DND-41 (cell line): ENCODE measurements at regions not wholly inside any gene's neighbourhood (a gene's known extent, or its start where the extent isn't known, plus 50 kb on each side); places are given as distances from the start of the nearest gene placed in this dataset.

Experiments
- ATAC-seq: fragments of 200-7000 bp; cut with Tn5 transposase; 3 replicates; pipeline ENCODE4 v1.9.1; 2021; ENCODE audit warnings: low read depth; ENCODE audit not compliant: insufficient read depth
- DNase-seq: peaks from one replicate; pipeline ENCODE4 v3.0.0-alpha.2; 2020
- H2AFZ ChIP-seq: 2 replicates; pipeline ENCODE4 v1.6.0; 2012; ENCODE audit warnings: low read depth, low read length
- H3K27ac ChIP-seq: 2 replicates; pipeline ENCODE4 v1.5.1; 2012; ENCODE audit warnings: low read length, inconsistent platforms
- H3K27me3 ChIP-seq: fragments of 200-600 bp; sonication (generic); 2 replicates; pipeline ENCODE4 v1.6.0; 2012; ENCODE audit warnings: low read length, mild to moderate bottlenecking, inconsistent platforms; ENCODE audit not compliant: insufficient read depth, poor library complexity
- H3K36me3 ChIP-seq: 2 replicates; pipeline ENCODE4 v1.5.1; 2012; ENCODE audit warnings: low read length, inconsistent platforms; ENCODE audit not compliant: insufficient read depth
- H3K4me1 ChIP-seq: 2 replicates; pipeline ENCODE4 v1.5.1; 2012; ENCODE audit warnings: mild to moderate bottlenecking, low read length; ENCODE audit not compliant: insufficient read depth
- H3K4me2 ChIP-seq: 2 replicates; pipeline ENCODE4 v1.6.0; 2012; ENCODE audit warnings: mild to moderate bottlenecking, moderate library complexity, low read length, inconsistent platforms; ENCODE audit not compliant: insufficient read depth
- H3K4me3 ChIP-seq, 2 experiments: fragments of 200-600 bp in 1 of 2; shearing (Covaris generic) in 1 of 2; 2 replicates each; pipeline ENCODE4 v1.5.1; 2012 to 2016; ENCODE audit warnings: inconsistent platforms in 2 of 2, low read length in 2 of 2, mild to moderate bottlenecking in 2 of 2, low read depth in 1 of 2, moderate library complexity in 1 of 2
- H3K79me2 ChIP-seq: 2 replicates; pipeline ENCODE4 v1.6.0; 2012; ENCODE audit warnings: low read length, inconsistent platforms; ENCODE audit not compliant: insufficient read depth
- H3K9ac ChIP-seq: 2 replicates; pipeline ENCODE4 v1.6.0; 2012; ENCODE audit warnings: low read depth, mild to moderate bottlenecking, inconsistent platforms, low read length, moderate library complexity
- H3K9me3 ChIP-seq: 2 replicates; pipeline ENCODE4 v1.5.1; 2012; ENCODE audit warnings: low read length, moderate library complexity, mild to moderate bottlenecking, inconsistent platforms; ENCODE audit not compliant: insufficient read depth, severe bottlenecking
- H4K20me1 ChIP-seq: 2 replicates; pipeline ENCODE4 v1.6.0; 2012; ENCODE audit warnings: low read length; ENCODE audit not compliant: insufficient read depth
- CTCF ChIP-seq: IDR thresholded peaks from 2 replicates; pipeline ENCODE4 v1.5.1; 2012; ENCODE audit warnings: borderline replicate concordance, low read length, moderate library complexity, mild to moderate bottlenecking; ENCODE audit not compliant: poor library complexity, severe bottlenecking; ENCODE audit errors: extremely low read depth
- EZH2 ChIP-seq: IDR thresholded peaks from 3 replicates; pipeline ENCODE4 v1.6.1; 2012; ENCODE audit warnings: borderline replicate concordance, low read depth, mild to moderate bottlenecking, moderate library complexity, low read length, inconsistent platforms; ENCODE audit not compliant: severe bottlenecking

- Histone ChIP-seq H3K4me1 (no peaks in the 10 kb centered on the region), H4K20me1 (no peaks in the 10 kb centered on the region), H3K4me3 (no peak overlapping the region), H3K27ac (no peak overlapping the region), H3K36me3 (no peaks in the 10 kb centered on the region), H3K79me2 (no peaks in the 10 kb centered on the region), H3K4me2 (no peak overlapping the region), H3K27me3 (no peaks in the 10 kb centered on the region), H3K9me3 (no peaks in the 10 kb centered on the region), H3K9ac (no peak overlapping the region), H2AFZ (no peak overlapping the region)
- DNase-seq (no peak), ATAC-seq (no peak)
- TF ChIP-seq EZH2 (no peak), CTCF (no peak)
These were observed 72.9 kb downstream of the TSN start for GRCh38 chr2:121828281-121828731.

DNA sequence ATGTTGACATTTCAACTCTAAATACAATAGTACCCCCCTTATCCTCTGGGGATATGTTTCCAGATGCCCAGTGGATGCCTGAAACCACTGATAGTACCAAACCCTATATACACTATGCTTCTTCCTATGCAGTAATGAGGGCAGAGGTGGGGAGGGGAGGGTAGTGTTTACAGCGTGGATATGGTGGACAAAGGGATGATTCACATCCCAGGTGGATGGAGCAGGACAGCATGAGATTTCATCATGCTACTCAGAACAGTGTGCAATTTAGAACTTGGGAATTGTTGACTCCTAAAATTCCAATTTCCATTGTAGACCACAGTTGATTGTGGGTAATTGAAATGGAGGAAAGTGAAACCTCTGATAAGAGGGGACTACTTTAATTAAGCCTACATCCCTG is 75.4 kb downstream of the TSN start:
- DNase-seq (no peak), ATAC-seq (no peak)
- no peaks in the 10 kb centered on the region for H4K20me1 ChIP-seq
- no peaks in the 10 kb centered on the region for H3K79me2 ChIP-seq
- TF ChIP-seq CTCF = no peak
- H2AFZ ChIP-seq = no peak overlapping the region
- H3K4me3 ChIP-seq = no peak overlapping the region
- H3K9ac ChIP-seq = no peak overlapping the region
- H3K27me3 ChIP-seq = peaks cover under 1% of the 10 kb centered on the region
- no peaks in the 10 kb centered on the region for H3K4me1 ChIP-seq
- H3K9me3 ChIP-seq = no peaks in the 10 kb centered on the region
- no peak overlapping the region for H3K4me2 ChIP-seq
- no peak overlapping the region for H3K27ac ChIP-seq
- no peaks in the 10 kb centered on the region for H3K36me3 ChIP-seq

- no peak for ATAC-seq
- no peak for TF ChIP-seq EZH2
- TF ChIP-seq CTCF = no peak
- Histone ChIP-seq H3K9me3 (no peaks in the 10 kb centered on the region), H3K4me1 (no peaks in the 10 kb centered on the region), H3K79me2 (no peaks in the 10 kb centered on the region), H3K36me3 (no peaks in the 10 kb centered on the region), H3K4me3 (no peak overlapping the region), H3K4me2 (no peak overlapping the region), H3K9ac (no peak overlapping the region), H2AFZ (no peak overlapping the region), H3K27ac (no peak overlapping the region), H4K20me1 (no peaks in the 10 kb centered on the region), H3K27me3 (peaks cover 7% of the 10 kb centered on the region)
- DNase-seq = no peak
These were observed 76.4 kb downstream of the TSN start for GRCh38 chr2:121831841-121832240.
